Fibroblast of lung (primary cell): ENCODE measurements at regions not wholly inside any gene's neighbourhood (a gene's known extent, or its start where the extent isn't known, plus 50 kb on each side); places are given as distances from the start of the nearest gene placed in this dataset.

Experiments used
- DNase-seq, 2 donors: peaks; one replicate each; pipeline versions ENCODE4 v3.0.0 to v3.0.0-alpha.2; 2010; ENCODE audit warnings: low read depth in 2 of 2
- H2AFZ ChIP-seq: 2 replicates; pipeline ENCODE4 v1.5.1; 2012; ENCODE audit warnings: low read length, control low read depth, inconsistent platforms
- H3K27ac ChIP-seq: 2 replicates; pipeline ENCODE4 v1.5.1; 2011; ENCODE audit warnings: low read length, control low read depth; ENCODE audit not compliant: insufficient read depth
- H3K27me3 ChIP-seq: 2 replicates; pipeline ENCODE4 v1.5.1; 2011; ENCODE audit warnings: mild to moderate bottlenecking, low read length; ENCODE audit not compliant: control insufficient read depth, insufficient read depth
- H3K36me3 ChIP-seq: 2 replicates; pipeline ENCODE4 v1.5.1; 2011; ENCODE audit warnings: low read length; ENCODE audit not compliant: control insufficient read depth, insufficient read depth
- H3K4me1 ChIP-seq: 2 replicates; pipeline ENCODE4 v1.5.1; 2011; ENCODE audit warnings: low read length; ENCODE audit not compliant: control insufficient read depth, insufficient read depth; ENCODE audit errors: extremely low read depth
- H3K4me2 ChIP-seq: 2 replicates; pipeline ENCODE4 v1.5.1; 2011; ENCODE audit warnings: low read length, control low read depth; ENCODE audit not compliant: insufficient read depth; ENCODE audit errors: extremely low read depth
- H3K4me3 ChIP-seq, 4 experiments: fragments of 200-600 bp in 1 of 4; sonication (generic) in 1 of 4; replicated peaks in 1 of 4; 2 replicates each; pipeline ENCODE4 v1.5.1; 2011 to 2016; ENCODE audit warnings: low read length in 4 of 4, low read depth in 3 of 4, mild to moderate bottlenecking in 3 of 4, control low read depth in 2 of 4, inconsistent platforms in 1 of 4, mixed read lengths in 1 of 4; ENCODE audit not compliant: insufficient read depth in 1 of 4; ENCODE audit errors: control extremely low read depth in 1 of 4
- H3K79me2 ChIP-seq: 2 replicates; pipeline ENCODE4 v1.5.1; 2012; ENCODE audit warnings: mild to moderate bottlenecking, low read length, inconsistent platforms; ENCODE audit not compliant: control insufficient read depth, insufficient read depth
- H3K9ac ChIP-seq: 2 replicates; pipeline ENCODE4 v1.5.1; 2011; ENCODE audit warnings: mild to moderate bottlenecking, low read length, control low read depth; ENCODE audit not compliant: insufficient read depth
- H3K9me3 ChIP-seq: 2 replicates; pipeline ENCODE4 v1.5.1; 2012; ENCODE audit warnings: low read depth, low read length; ENCODE audit not compliant: control insufficient read depth, insufficient read depth
- H4K20me1 ChIP-seq: 2 replicates; pipeline ENCODE4 v1.5.1; 2011; ENCODE audit warnings: low read length; ENCODE audit not compliant: control insufficient read depth, insufficient read depth; ENCODE audit errors: extremely low read depth
- EZH2 ChIP-seq: IDR thresholded peaks from 2 replicates; pipeline ENCODE4 v1.5.1; 2012; ENCODE audit warnings: low read length, control low read depth, mild to moderate bottlenecking; ENCODE audit errors: missing control alignments
- TF ChIP-seq, protein P1 (sequence below), 2 donors: IDR thresholded peaks in 1 of 2; conservative IDR thresholded peaks in 1 of 2; 1 replicate in 1 of 2; 2 replicates in 1 of 2; pipeline ENCODE4 v1.5.1; 2011 to 2012; ENCODE audit warnings: low read length in 2 of 2, control low read depth in 1 of 2, inconsistent platforms in 1 of 2, low read depth in 1 of 2, mild to moderate bottlenecking in 1 of 2

DNA sequence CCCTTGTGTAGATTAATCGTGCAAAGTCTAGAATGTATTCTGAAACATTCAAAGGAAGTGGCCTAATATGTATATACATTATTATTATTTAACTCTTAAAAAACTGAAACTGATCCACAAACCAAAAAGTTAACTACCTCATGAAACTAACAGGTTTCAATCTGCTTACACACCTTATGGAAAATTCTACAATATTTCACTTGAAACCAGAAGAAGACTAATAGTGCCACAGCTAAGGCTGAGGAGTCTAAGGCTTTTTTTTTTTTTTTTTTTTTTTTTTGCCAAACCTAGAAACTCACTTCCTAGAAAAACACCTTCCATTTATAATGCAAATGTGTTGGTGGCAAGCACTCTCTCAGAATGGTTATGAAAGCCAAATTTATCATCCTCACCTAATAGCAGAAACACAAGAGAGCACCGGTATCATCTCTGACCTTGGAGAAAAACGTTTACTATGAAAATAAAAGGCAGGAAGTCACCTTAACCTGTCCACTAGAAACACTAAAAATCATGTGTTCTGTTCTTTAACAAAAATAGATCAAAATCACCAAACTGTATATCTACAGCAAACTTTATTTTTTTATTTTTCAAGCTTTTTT lies 586.1 kb downstream of the FRK start:
- Histone ChIP-seq H3K79me2 (no peaks in the 10 kb centered on the region), H3K9me3 (no peaks in the 10 kb centered on the region), H3K36me3 (no peaks in the 10 kb centered on the region), H3K27ac (no peak overlapping the region), H3K4me1 (no peaks in the 10 kb centered on the region), H3K9ac (no peak overlapping the region), H3K4me3 (no peak overlapping the region), H3K27me3 (no peaks in the 10 kb centered on the region), H3K4me2 (no peak overlapping the region), H2AFZ (no peak overlapping the region), H4K20me1 (no peaks in the 10 kb centered on the region)
- TF ChIP-seq EZH2 = no peak
- TF ChIP-seq, protein P1, sequence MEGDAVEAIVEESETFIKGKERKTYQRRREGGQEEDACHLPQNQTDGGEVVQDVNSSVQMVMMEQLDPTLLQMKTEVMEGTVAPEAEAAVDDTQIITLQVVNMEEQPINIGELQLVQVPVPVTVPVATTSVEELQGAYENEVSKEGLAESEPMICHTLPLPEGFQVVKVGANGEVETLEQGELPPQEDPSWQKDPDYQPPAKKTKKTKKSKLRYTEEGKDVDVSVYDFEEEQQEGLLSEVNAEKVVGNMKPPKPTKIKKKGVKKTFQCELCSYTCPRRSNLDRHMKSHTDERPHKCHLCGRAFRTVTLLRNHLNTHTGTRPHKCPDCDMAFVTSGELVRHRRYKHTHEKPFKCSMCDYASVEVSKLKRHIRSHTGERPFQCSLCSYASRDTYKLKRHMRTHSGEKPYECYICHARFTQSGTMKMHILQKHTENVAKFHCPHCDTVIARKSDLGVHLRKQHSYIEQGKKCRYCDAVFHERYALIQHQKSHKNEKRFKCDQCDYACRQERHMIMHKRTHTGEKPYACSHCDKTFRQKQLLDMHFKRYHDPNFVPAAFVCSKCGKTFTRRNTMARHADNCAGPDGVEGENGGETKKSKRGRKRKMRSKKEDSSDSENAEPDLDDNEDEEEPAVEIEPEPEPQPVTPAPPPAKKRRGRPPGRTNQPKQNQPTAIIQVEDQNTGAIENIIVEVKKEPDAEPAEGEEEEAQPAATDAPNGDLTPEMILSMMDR (conservative IDR thresholded peaks at IDR 0.05 in 1 of 2, IDR thresholded peaks at IDR 0.05 in 1 of 2; ENCODE audit: low read depth in 1 of 2, low read length in 2 of 2) = no peak
- no peak for DNase-seq

DNA sequence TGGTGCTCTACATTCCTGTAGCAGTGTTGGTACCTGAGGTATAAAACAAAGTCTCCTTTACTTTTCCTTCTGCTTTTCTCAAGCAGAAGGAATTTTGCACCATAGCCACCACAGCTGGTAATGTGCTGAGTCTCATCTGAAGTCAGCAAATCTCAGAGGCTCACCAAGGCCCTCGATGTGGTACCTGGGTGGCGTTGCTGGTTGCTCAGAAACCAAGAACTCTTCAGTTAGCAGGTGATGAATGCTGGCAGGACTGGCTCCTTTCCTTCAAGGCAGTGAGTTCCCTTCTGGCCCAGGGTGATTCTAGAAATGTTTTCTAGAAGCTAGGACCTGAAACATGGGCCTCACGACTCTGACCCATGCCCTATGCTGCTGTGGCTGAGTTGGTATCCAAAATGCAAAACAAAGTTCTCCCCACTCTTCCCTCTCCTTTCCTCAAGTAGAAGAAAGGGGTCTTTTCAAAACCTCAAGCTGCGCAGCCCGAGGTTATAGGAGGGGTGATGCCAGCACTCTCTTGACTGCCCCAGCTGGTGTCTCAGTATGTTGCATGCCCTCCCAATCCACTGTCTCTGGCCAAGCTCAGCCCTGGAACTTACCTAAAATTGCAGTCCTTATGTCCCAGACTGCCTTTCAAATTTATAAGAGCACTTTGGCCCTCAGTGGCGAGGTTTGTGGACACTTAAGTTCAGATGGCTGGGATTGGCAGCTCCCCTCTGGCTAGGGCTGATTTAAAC lies 592.3 kb downstream of the FRK start:
- TF ChIP-seq EZH2 = no peak
- TF ChIP-seq, protein P1 (conservative IDR thresholded peaks at IDR 0.05 in 1 of 2, IDR thresholded peaks at IDR 0.05 in 1 of 2; ENCODE audit: low read depth in 1 of 2, low read length in 2 of 2) = no peak
- Histone ChIP-seq H3K36me3 (no peaks in the 10 kb centered on the region), H3K9me3 (no peaks in the 10 kb centered on the region), H3K4me1 (no peaks in the 10 kb centered on the region), H3K4me3 (no peak overlapping the region), H3K27me3 (no peaks in the 10 kb centered on the region), H3K9ac (no peak overlapping the region), H3K27ac (no peak overlapping the region), H3K4me2 (no peak overlapping the region), H2AFZ (no peak overlapping the region), H3K79me2 (no peaks in the 10 kb centered on the region), H4K20me1 (no peaks in the 10 kb centered on the region)
- no peak for DNase-seq

DNA sequence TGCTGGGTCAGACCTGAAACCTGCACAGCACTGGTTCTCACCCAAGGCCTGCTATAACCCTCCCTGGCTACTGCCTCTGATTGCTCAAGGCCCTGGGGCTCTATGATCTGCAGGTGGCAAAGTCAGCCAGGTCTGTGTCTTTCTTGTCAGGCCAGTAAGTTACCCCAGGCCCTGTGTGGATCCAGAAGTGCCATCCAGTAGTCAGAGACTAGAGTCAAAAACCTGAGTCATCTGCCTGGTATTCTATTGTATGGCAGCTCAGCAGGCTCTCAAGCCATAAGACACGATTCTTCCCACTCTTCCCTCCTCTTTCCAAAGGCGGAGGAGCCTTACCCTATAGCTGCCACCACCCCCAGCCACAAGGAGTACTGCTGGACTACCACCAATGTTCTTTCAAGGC lies 593.0 kb downstream of the FRK start:
- Histone ChIP-seq H3K4me1 (no peaks in the 10 kb centered on the region), H3K27ac (no peak overlapping the region), H3K79me2 (no peaks in the 10 kb centered on the region), H3K4me2 (no peak overlapping the region), H3K4me3 (no peak overlapping the region), H4K20me1 (no peaks in the 10 kb centered on the region), H3K9ac (no peak overlapping the region), H3K9me3 (no peaks in the 10 kb centered on the region), H2AFZ (no peak overlapping the region), H3K36me3 (no peaks in the 10 kb centered on the region), H3K27me3 (no peaks in the 10 kb centered on the region)
- DNase-seq = no peak
- TF ChIP-seq EZH2 = no peak
- TF ChIP-seq, protein P1 (conservative IDR thresholded peaks at IDR 0.05 in 1 of 2, IDR thresholded peaks at IDR 0.05 in 1 of 2; ENCODE audit: low read depth in 1 of 2, low read length in 2 of 2) = no peak
